ENCODE measurements at regions not wholly inside any gene's neighbourhood (a gene's known extent, or its start where the extent isn't known, plus 50 kb on each side); places are given as distances from the start of the nearest gene placed in this dataset.
"Not testable (repeated sequence)": the region's sequence is repeated elsewhere in the genome, so short reads cannot be mapped to it uniquely, and the experiment has no call there.

- H3K9me3 ChIP-seq (ENCODE audit: control insufficient read depth, insufficient read depth, low read length); DNase-seq (ENCODE audit: low read depth in 4 of 6, low spot score in 6 of 6); H3K27me3 ChIP-seq (ENCODE audit: control insufficient read depth, insufficient read depth, low read length); H3K4me3 ChIP-seq (ENCODE audit: low read depth, low read length); H3K4me1 ChIP-seq (ENCODE audit: control insufficient read depth, insufficient read depth, low read length); H3K36me3 ChIP-seq (ENCODE audit: control insufficient read depth, insufficient read depth, low read length); H3K27ac ChIP-seq (ENCODE audit: low read depth, low read length): not testable (repeated sequence)
- no CpG with 5 or more reads among the region's 4 CpGs for WGBS (ENCODE audit: insufficient coverage)
These were observed 538.3 kb downstream of the KIF2B start for GRCh38 chr17:54361073-54361472.

GRCh38 chr17:54368906-54369305 is 531.7 kb upstream of the TOM1L1 start:
- Histone ChIP-seq H3K9me3 (ENCODE audit: control insufficient read depth, insufficient read depth, low read length) (peaks cover 4% of the 10 kb centered on the region), H3K27me3 (ENCODE audit: control insufficient read depth, insufficient read depth, low read length) (no peaks in the 10 kb centered on the region), H3K36me3 (ENCODE audit: control insufficient read depth, insufficient read depth, low read length) (no peaks in the 10 kb centered on the region), H3K27ac (ENCODE audit: low read depth, low read length) (no peak overlapping the region), H3K4me3 (ENCODE audit: low read depth, low read length) (no peak overlapping the region), H3K4me1 (ENCODE audit: control insufficient read depth, insufficient read depth, low read length) (no peaks in the 10 kb centered on the region)
- DNase-seq (ENCODE audit: low read depth in 4 of 6, low spot score in 6 of 6), result no peak

GRCh38 chr17:54372069-54372749 is 528.4 kb upstream of the TOM1L1 start:
- H3K4me1 ChIP-seq (ENCODE audit: control insufficient read depth, insufficient read depth, low read length), result no peaks in the 10 kb centered on the region
- H3K9me3 ChIP-seq (ENCODE audit: control insufficient read depth, insufficient read depth, low read length), result peaks cover 4% of the 10 kb centered on the region
- H3K4me3 ChIP-seq (ENCODE audit: low read depth, low read length), result no peak overlapping the region
- H3K36me3 ChIP-seq (ENCODE audit: control insufficient read depth, insufficient read depth, low read length), result no peaks in the 10 kb centered on the region
- DNase-seq (ENCODE audit: low read depth in 4 of 6, low spot score in 6 of 6), result peak in 2 of 6 donors; percentile 20 to 46
- 25% methylated on average over 2 of the region's 2 CpGs for WGBS (ENCODE audit: insufficient coverage)
- H3K27ac ChIP-seq (ENCODE audit: low read depth, low read length), result no peak overlapping the region
- no peaks in the 10 kb centered on the region for H3K27me3 ChIP-seq (ENCODE audit: control insufficient read depth, insufficient read depth, low read length)

GRCh38 chr17:54373970-54374369 is 526.7 kb upstream of the TOM1L1 start:
- peaks cover 4% of the 10 kb centered on the region for H3K9me3 ChIP-seq (ENCODE audit: control insufficient read depth, insufficient read depth, low read length)
- no peak overlapping the region for H3K27ac ChIP-seq (ENCODE audit: low read depth, low read length)
- H3K4me1 ChIP-seq (ENCODE audit: control insufficient read depth, insufficient read depth, low read length), result no peaks in the 10 kb centered on the region
- no peak overlapping the region for H3K4me3 ChIP-seq (ENCODE audit: low read depth, low read length)
- WGBS (ENCODE audit: insufficient coverage), result no CpG with 5 or more reads among the region's 1 CpG
- no peaks in the 10 kb centered on the region for H3K36me3 ChIP-seq (ENCODE audit: control insufficient read depth, insufficient read depth, low read length)
- H3K27me3 ChIP-seq (ENCODE audit: control insufficient read depth, insufficient read depth, low read length), result no peaks in the 10 kb centered on the region
- peak in 2 of 6 donors; percentile 3 to 10 for DNase-seq (ENCODE audit: low read depth in 4 of 6, low spot score in 6 of 6)

GRCh38 chr17:54376409-54376808 is 524.2 kb upstream of the TOM1L1 start:
- H3K9me3 ChIP-seq (ENCODE audit: control insufficient read depth, insufficient read depth, low read length); H3K4me3 ChIP-seq (ENCODE audit: low read depth, low read length); H3K27me3 ChIP-seq (ENCODE audit: control insufficient read depth, insufficient read depth, low read length); DNase-seq (ENCODE audit: low read depth in 4 of 6, low spot score in 6 of 6); H3K4me1 ChIP-seq (ENCODE audit: control insufficient read depth, insufficient read depth, low read length); H3K36me3 ChIP-seq (ENCODE audit: control insufficient read depth, insufficient read depth, low read length); H3K27ac ChIP-seq (ENCODE audit: low read depth, low read length): not testable (repeated sequence)
- 100% methylated on average over 1 of the region's 6 CpGs for WGBS (ENCODE audit: insufficient coverage)

GRCh38 chr17:54381482-54381881 is 519.2 kb upstream of the TOM1L1 start:
- no CpG with 5 or more reads among the region's 3 CpGs for WGBS (ENCODE audit: insufficient coverage)

GRCh38 chr17:54404259-54404658 is 496.4 kb upstream of the TOM1L1 start:
- no peak for DNase-seq (ENCODE audit: low read depth in 4 of 6, low spot score in 6 of 6)
- Histone ChIP-seq H3K36me3 (ENCODE audit: control insufficient read depth, insufficient read depth, low read length) (no peaks in the 10 kb centered on the region), H3K4me1 (ENCODE audit: control insufficient read depth, insufficient read depth, low read length) (no peaks in the 10 kb centered on the region), H3K27me3 (ENCODE audit: control insufficient read depth, insufficient read depth, low read length) (no peaks in the 10 kb centered on the region), H3K27ac (ENCODE audit: low read depth, low read length) (no peak overlapping the region), H3K9me3 (ENCODE audit: control insufficient read depth, insufficient read depth, low read length) (no peaks in the 10 kb centered on the region), H3K4me3 (ENCODE audit: low read depth, low read length) (no peak overlapping the region)
- no CpG with 5 or more reads among the region's 1 CpG for WGBS (ENCODE audit: insufficient coverage)

More at GRCh38 chr17:54381482-54381881, 519.2 kb upstream of the TOM1L1 start:
- H3K4me1 ChIP-seq (ENCODE audit: control insufficient read depth, insufficient read depth, low read length), result no peaks in the 10 kb centered on the region
- no peaks in the 10 kb centered on the region for H3K36me3 ChIP-seq (ENCODE audit: control insufficient read depth, insufficient read depth, low read length)
- DNase-seq (ENCODE audit: low read depth in 4 of 6, low spot score in 6 of 6), result no peak
- H3K4me3 ChIP-seq (ENCODE audit: low read depth, low read length), result no peak overlapping the region
- H3K27ac ChIP-seq (ENCODE audit: low read depth, low read length), result no peak overlapping the region
- H3K27me3 ChIP-seq (ENCODE audit: control insufficient read depth, insufficient read depth, low read length), result no peaks in the 10 kb centered on the region
- H3K9me3 ChIP-seq (ENCODE audit: control insufficient read depth, insufficient read depth, low read length), result no peaks in the 10 kb centered on the region

GRCh38 chr17:54405826-54406225 is 494.8 kb upstream of the TOM1L1 start:
- no peak overlapping the region for H3K4me3 ChIP-seq (ENCODE audit: low read depth, low read length)
- DNase-seq (ENCODE audit: low read depth in 4 of 6, low spot score in 6 of 6), result no peak
- no peaks in the 10 kb centered on the region for H3K27me3 ChIP-seq (ENCODE audit: control insufficient read depth, insufficient read depth, low read length)
- no peaks in the 10 kb centered on the region for H3K4me1 ChIP-seq (ENCODE audit: control insufficient read depth, insufficient read depth, low read length)
- H3K36me3 ChIP-seq (ENCODE audit: control insufficient read depth, insufficient read depth, low read length), result no peaks in the 10 kb centered on the region
- no peaks in the 10 kb centered on the region for H3K9me3 ChIP-seq (ENCODE audit: control insufficient read depth, insufficient read depth, low read length)
- no peak overlapping the region for H3K27ac ChIP-seq (ENCODE audit: low read depth, low read length)
- WGBS (ENCODE audit: insufficient coverage), result no CpG with 5 or more reads among the region's 2 CpGs

GRCh38 chr17:54408731-54409130 is 491.9 kb upstream of the TOM1L1 start:
- H3K36me3 ChIP-seq (ENCODE audit: control insufficient read depth, insufficient read depth, low read length), result no peaks in the 10 kb centered on the region
- H3K9me3 ChIP-seq (ENCODE audit: control insufficient read depth, insufficient read depth, low read length), result no peaks in the 10 kb centered on the region
- 59% methylated on average over 1 of the region's 1 CpG for WGBS (ENCODE audit: insufficient coverage)
- no peak overlapping the region for H3K4me3 ChIP-seq (ENCODE audit: low read depth, low read length)
- no peaks in the 10 kb centered on the region for H3K27me3 ChIP-seq (ENCODE audit: control insufficient read depth, insufficient read depth, low read length)
- peak in 2 of 6 donors; percentile 49 to 55 for DNase-seq (ENCODE audit: low read depth in 4 of 6, low spot score in 6 of 6)
- no peak overlapping the region for H3K27ac ChIP-seq (ENCODE audit: low read depth, low read length)
- H3K4me1 ChIP-seq (ENCODE audit: control insufficient read depth, insufficient read depth, low read length), result no peaks in the 10 kb centered on the region

- Histone ChIP-seq H3K27me3 (ENCODE audit: control insufficient read depth, insufficient read depth, low read length) (no peaks in the 10 kb centered on the region), H3K36me3 (ENCODE audit: control insufficient read depth, insufficient read depth, low read length) (no peaks in the 10 kb centered on the region)
These were observed 482.2 kb upstream of the TOM1L1 start for GRCh38 chr17:54418467-54418866.

More at GRCh38 chr17:54418467-54418866, 482.2 kb upstream of the TOM1L1 start:
- no peak overlapping the region for H3K27ac ChIP-seq (ENCODE audit: low read depth, low read length)
- H3K4me3 ChIP-seq (ENCODE audit: low read depth, low read length), result no peak overlapping the region
- DNase-seq (ENCODE audit: low read depth in 4 of 6, low spot score in 6 of 6), result no peak
- peaks cover 4% of the 10 kb centered on the region for H3K9me3 ChIP-seq (ENCODE audit: control insufficient read depth, insufficient read depth, low read length)
- no peaks in the 10 kb centered on the region for H3K4me1 ChIP-seq (ENCODE audit: control insufficient read depth, insufficient read depth, low read length)
